ENCODE measurements at regions not wholly inside any gene's neighbourhood (a gene's known extent, or its start where the extent isn't known, plus 50 kb on each side); places are given as distances from the start of the nearest gene placed in this dataset.

DNA sequence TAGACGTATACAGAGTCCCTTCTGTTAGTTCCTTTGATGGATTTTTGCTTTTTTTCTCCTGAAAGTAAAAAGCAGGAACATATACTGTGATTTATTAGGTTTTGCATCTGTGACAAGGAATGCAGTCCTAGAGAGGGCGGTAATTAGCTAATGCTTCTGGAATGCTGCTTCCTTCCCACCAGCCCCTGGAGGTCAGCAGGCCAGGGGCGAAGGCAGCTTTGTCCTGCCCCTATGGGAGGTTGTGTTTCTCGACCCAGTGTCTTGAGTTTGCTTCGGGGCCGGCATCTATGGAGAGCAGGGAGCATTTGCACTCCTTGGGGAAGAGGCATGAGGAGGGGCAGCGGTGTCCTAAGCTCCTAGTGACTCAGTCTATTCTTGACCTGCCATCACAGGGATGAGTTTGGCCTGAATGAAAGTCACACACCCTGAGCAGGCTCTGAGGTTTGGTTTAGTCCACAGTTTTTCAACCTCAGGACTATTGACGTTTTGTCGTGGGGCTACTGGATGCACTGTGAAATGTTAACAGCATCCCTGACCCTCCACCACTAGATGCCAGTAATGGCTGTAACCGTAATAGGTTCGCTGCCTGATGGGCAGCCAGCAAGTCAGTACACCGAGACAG lies 85.0 kb upstream of the KCNJ15 start:
- Histone ChIP-seq H3K36me3 (ENCODE audit: insufficient read depth, low read length) (no peaks in the 10 kb centered on the region), H3K27ac (ENCODE audit: low read depth, low read length, poor library complexity, severe bottlenecking) (no peak overlapping the region), H4K20me1 (ENCODE audit: insufficient read depth, low read length) (no peaks in the 10 kb centered on the region), H2AFZ (ENCODE audit: low read length) (no peak overlapping the region), H3K9me2 (ENCODE audit: insufficient read depth, low read length) (no peaks in the 10 kb centered on the region), H3K79me2 (ENCODE audit: insufficient read depth, low read depth, low read length) (no peaks in the 10 kb centered on the region), H3K4me3 (ENCODE audit: low read depth, low read length, poor library complexity, severe bottlenecking) (no peak overlapping the region), H3K9me3 (ENCODE audit: low read length) (no peaks in the 10 kb centered on the region), H3K4me2 (ENCODE audit: low read length) (no peak overlapping the region), H3K4me1 (ENCODE audit: insufficient read depth, low read length, poor library complexity, severe bottlenecking) (no peaks in the 10 kb centered on the region)
- intact Hi-C loops (cut with micrococcal nuclease; ENCODE audit: unreplicated experiment), result no loop called here
- ChIA-PET POLR2A (interaction anchor here (0.6 kb wide), 1 partner anchor 547 kb away, joined by 3 read pairs; no protein-coding TSS in a partner anchor), CTCF (ENCODE audit: unreplicated experiment) (no interaction called here)
- TF ChIP-seq, protein P1, sequence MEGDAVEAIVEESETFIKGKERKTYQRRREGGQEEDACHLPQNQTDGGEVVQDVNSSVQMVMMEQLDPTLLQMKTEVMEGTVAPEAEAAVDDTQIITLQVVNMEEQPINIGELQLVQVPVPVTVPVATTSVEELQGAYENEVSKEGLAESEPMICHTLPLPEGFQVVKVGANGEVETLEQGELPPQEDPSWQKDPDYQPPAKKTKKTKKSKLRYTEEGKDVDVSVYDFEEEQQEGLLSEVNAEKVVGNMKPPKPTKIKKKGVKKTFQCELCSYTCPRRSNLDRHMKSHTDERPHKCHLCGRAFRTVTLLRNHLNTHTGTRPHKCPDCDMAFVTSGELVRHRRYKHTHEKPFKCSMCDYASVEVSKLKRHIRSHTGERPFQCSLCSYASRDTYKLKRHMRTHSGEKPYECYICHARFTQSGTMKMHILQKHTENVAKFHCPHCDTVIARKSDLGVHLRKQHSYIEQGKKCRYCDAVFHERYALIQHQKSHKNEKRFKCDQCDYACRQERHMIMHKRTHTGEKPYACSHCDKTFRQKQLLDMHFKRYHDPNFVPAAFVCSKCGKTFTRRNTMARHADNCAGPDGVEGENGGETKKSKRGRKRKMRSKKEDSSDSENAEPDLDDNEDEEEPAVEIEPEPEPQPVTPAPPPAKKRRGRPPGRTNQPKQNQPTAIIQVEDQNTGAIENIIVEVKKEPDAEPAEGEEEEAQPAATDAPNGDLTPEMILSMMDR (conservative IDR thresholded peaks at IDR 0.05; ENCODE audit: low read length), result no peak
- no peak for TF ChIP-seq EZH2phosphoT487 (IDR thresholded peaks at IDR 0.05; ENCODE audit: borderline replicate concordance, low read depth, low read length)
- BruUV-seq (replicated peaks), result no TSS peak
- DNase-seq (ENCODE audit: low spot score), result no peak

DNA sequence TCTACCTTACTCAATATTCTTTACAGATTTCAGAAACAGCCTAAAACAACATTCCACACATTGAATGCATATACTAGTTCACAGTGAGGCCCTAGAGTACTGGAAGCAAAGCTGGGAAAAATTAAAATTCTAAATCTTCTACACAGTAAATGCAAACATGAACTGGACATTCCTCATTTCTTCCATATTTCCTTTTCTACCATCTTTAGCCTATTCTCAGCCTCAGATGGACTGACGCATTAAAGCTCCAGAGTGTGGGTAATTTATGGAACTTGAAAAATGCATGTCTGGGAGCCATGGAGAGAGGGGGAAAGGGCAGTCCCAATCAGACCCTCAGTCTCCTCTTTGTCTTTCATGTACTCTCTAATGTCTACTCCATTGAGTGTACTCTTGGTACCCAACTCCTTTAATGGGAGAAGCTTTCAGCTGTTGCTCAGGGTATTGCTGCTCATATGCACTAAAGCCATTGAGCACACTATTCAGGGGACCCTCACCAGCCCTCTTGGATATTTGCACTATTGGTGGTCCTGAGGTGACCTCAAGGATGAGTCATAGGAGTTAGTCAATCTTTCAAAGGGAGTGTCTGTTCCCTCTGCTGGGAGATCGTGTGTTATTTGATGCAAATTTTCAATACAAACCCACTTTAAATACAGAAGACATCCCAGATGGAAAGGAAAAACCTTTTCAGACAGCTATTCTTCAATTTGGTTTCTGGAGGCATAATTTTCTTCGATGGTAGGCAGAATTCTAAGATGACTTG lies 83.3 kb upstream of the KCNJ15 start:
- BruUV-seq (replicated peaks), result no TSS peak
- no peak for DNase-seq (ENCODE audit: low spot score)
- Histone ChIP-seq H3K4me1 (ENCODE audit: insufficient read depth, low read length, poor library complexity, severe bottlenecking) (no peaks in the 10 kb centered on the region), H3K4me2 (ENCODE audit: low read length) (no peak overlapping the region), H3K79me2 (ENCODE audit: insufficient read depth, low read depth, low read length) (no peaks in the 10 kb centered on the region), H3K9me3 (ENCODE audit: low read length) (no peaks in the 10 kb centered on the region), H3K4me3 (ENCODE audit: low read depth, low read length, poor library complexity, severe bottlenecking) (no peak overlapping the region), H4K20me1 (ENCODE audit: insufficient read depth, low read length) (no peaks in the 10 kb centered on the region), H2AFZ (ENCODE audit: low read length) (no peak overlapping the region), H3K9me2 (ENCODE audit: insufficient read depth, low read length) (no peaks in the 10 kb centered on the region), H3K36me3 (ENCODE audit: insufficient read depth, low read length) (no peaks in the 10 kb centered on the region), H3K27ac (ENCODE audit: low read depth, low read length, poor library complexity, severe bottlenecking) (no peak overlapping the region)
- intact Hi-C loops (cut with micrococcal nuclease; ENCODE audit: unreplicated experiment), result no loop called here
- TF ChIP-seq, protein P1 (conservative IDR thresholded peaks at IDR 0.05; ENCODE audit: low read length), result no peak
- no peak for TF ChIP-seq EZH2phosphoT487 (IDR thresholded peaks at IDR 0.05; ENCODE audit: borderline replicate concordance, low read depth, low read length)
- POLR2A ChIA-PET, result no interaction called here
- CTCF ChIA-PET (ENCODE audit: unreplicated experiment), result no interaction called here

DNA sequence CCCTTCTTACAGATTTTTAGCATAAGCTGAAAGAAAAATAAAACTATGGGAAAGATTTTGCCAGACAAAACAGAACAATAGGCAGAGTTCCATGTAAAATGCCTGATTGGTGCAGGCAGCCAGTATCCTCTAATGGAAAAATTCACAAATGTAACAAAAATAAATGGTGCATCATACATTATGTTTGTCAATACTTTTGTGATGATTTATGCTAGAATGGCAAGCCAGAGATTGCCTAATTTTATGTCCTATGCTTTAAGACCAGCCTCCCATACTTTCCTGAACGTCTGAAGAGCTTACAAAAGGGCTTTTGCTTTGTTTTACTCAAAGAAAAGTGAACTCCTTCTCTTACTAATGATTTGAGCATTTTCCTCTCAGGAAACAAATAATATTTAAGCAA lies 81.5 kb upstream of the KCNJ15 start:
- intact Hi-C loops (cut with micrococcal nuclease; ENCODE audit: unreplicated experiment), result no loop called here
- no peak overlapping the region for H2AFZ ChIP-seq (ENCODE audit: low read length)
- no peaks in the 10 kb centered on the region for H4K20me1 ChIP-seq (ENCODE audit: insufficient read depth, low read length)
- ChIA-PET POLR2A (no interaction called here), CTCF (ENCODE audit: unreplicated experiment) (no interaction called here)
- H3K79me2 ChIP-seq (ENCODE audit: insufficient read depth, low read depth, low read length), result no peaks in the 10 kb centered on the region
- no peak for DNase-seq (ENCODE audit: low spot score)
- no peak overlapping the region for H3K4me2 ChIP-seq (ENCODE audit: low read length)
- no TSS peak for BruUV-seq (replicated peaks)
- no peaks in the 10 kb centered on the region for H3K9me2 ChIP-seq (ENCODE audit: insufficient read depth, low read length)
- TF ChIP-seq, protein P1 (conservative IDR thresholded peaks at IDR 0.05; ENCODE audit: low read length), result no peak
- TF ChIP-seq EZH2phosphoT487 (IDR thresholded peaks at IDR 0.05; ENCODE audit: borderline replicate concordance, low read depth, low read length), result no peak
- H3K27ac ChIP-seq (ENCODE audit: low read depth, low read length, poor library complexity, severe bottlenecking), result no peak overlapping the region
- no peak overlapping the region for H3K4me3 ChIP-seq (ENCODE audit: low read depth, low read length, poor library complexity, severe bottlenecking)
- no peaks in the 10 kb centered on the region for H3K9me3 ChIP-seq (ENCODE audit: low read length)
- H3K4me1 ChIP-seq (ENCODE audit: insufficient read depth, low read length, poor library complexity, severe bottlenecking), result no peaks in the 10 kb centered on the region
- no peaks in the 10 kb centered on the region for H3K36me3 ChIP-seq (ENCODE audit: insufficient read depth, low read length)

Measured in OCI-LY7 (cell line).